H1 (cell line): ENCODE measurements at regions not wholly inside any gene's neighbourhood (a gene's known extent, or its start where the extent isn't known, plus 50 kb on each side); places are given as distances from the start of the nearest gene placed in this dataset.

Experiments used
- CTCF ChIA-PET: fragments of 300-600 bp; sonication (Branson Sonifier 250); formaldehyde crosslinking; loops from one replicate; lab custom pipeline; 2021; ENCODE audit not compliant: partially characterized antibody; lab: Charles Lee
- POLR2A ChIA-PET: fragments of 300-600 bp; sonication (Branson Sonifier 250); formaldehyde crosslinking; loops from one replicate; lab custom pipeline; 2021; ENCODE audit warnings: inconsistent platforms; ENCODE audit not compliant: partially characterized antibody; lab: Charles Lee
- DNase-seq, 2 experiments: peaks; one replicate each; pipeline versions ENCODE4 v3.0.0 to v3.0.0-alpha.2; 2010 to 2022; ENCODE audit warnings: low spot score in 2 of 2, low read depth in 1 of 2, mixed read lengths in 1 of 2
- FAIRE-seq: peaks from 2 replicates; lab custom pipeline; 2011; peaks lifted over from hg19 to GRCh38; lab: Jason Lieb, UNC
- H2AFZ ChIP-seq: 2 replicates; pipeline ENCODE4 v1.8.1; 2012; ENCODE audit warnings: low read length, inconsistent platforms
- H2AK5ac ChIP-seq: 2 replicates; pipeline ENCODE4 v1.6.1; 2013; ENCODE audit warnings: low read depth, low read length
- H2BK120ac ChIP-seq: replicated peaks from 2 replicates; pipeline ENCODE3; 2013; ENCODE audit warnings: low read depth, low read length, inconsistent platforms
- H2BK12ac ChIP-seq: 2 replicates; pipeline ENCODE4 v1.6.1; 2013; ENCODE audit warnings: low read depth, low read length
- H2BK15ac ChIP-seq: 2 replicates; pipeline ENCODE4 v1.6.1; 2013; ENCODE audit warnings: low read length
- H2BK20ac ChIP-seq: 2 replicates; pipeline ENCODE4 v1.6.1; 2013; ENCODE audit warnings: low read length
- H2BK5ac ChIP-seq: 2 replicates; pipeline ENCODE4 v1.6.1; 2013; ENCODE audit warnings: low read depth, low read length
- H3K14ac ChIP-seq: 2 replicates; pipeline ENCODE4 v1.6.1; 2013; ENCODE audit warnings: inconsistent platforms; ENCODE audit not compliant: insufficient read length
- H3K18ac ChIP-seq: 2 replicates; pipeline ENCODE4 v1.6.1; 2013; ENCODE audit warnings: low read length; ENCODE audit errors: extremely low read depth
- H3K23ac ChIP-seq: 2 replicates; pipeline ENCODE4 v1.6.1; 2013; ENCODE audit warnings: inconsistent platforms; ENCODE audit not compliant: insufficient read length
- H3K23me2 ChIP-seq: 2 replicates; pipeline ENCODE4 v1.6.1; 2013; ENCODE audit warnings: low read depth, low read length
- H3K27ac ChIP-seq: 2 replicates; pipeline ENCODE4 v1.6.1; 2011; ENCODE audit warnings: low read depth, low read length, inconsistent platforms
- H3K27me3 ChIP-seq, 4 experiments: replicated peaks in 1 of 4; 1 replicate in 1 of 4; 2 replicates in 3 of 4; pipeline versions ENCODE4 v1.6.1 to v1.8.1; 2011 to 2013; ENCODE audit warnings: low read length in 3 of 4, mild to moderate bottlenecking in 3 of 4, inconsistent platforms in 2 of 4, mixed read lengths in 2 of 4, moderate library complexity in 1 of 4; ENCODE audit not compliant: control insufficient read depth in 3 of 4, insufficient read depth in 3 of 4; ENCODE audit errors: extremely low read depth in 1 of 4
- H3K36me3 ChIP-seq, 4 experiments: 2 replicates each; pipeline versions ENCODE4 v1.6.1 to v1.8.1; 2011 to 2013; ENCODE audit warnings: mild to moderate bottlenecking in 4 of 4, low read length in 3 of 4, moderate library complexity in 2 of 4, control low read depth in 1 of 4, inconsistent platforms in 1 of 4; ENCODE audit not compliant: insufficient read depth in 4 of 4, control insufficient read depth in 2 of 4
- H3K4ac ChIP-seq: replicated peaks from 2 replicates; pipeline ENCODE3; 2013; ENCODE audit warnings: low read length, low read depth, mixed read lengths, inconsistent platforms; ENCODE audit not compliant: insufficient read length
- H3K4me1 ChIP-seq, 4 experiments: replicated peaks in 1 of 4; 1 replicate in 1 of 4; 2 replicates in 3 of 4; pipeline versions ENCODE4 v1.6.1 to v1.8.1; 2011 to 2013; ENCODE audit warnings: low read length in 3 of 4, inconsistent platforms in 2 of 4, mixed read lengths in 1 of 4; ENCODE audit not compliant: insufficient read depth in 4 of 4, control insufficient read depth in 3 of 4
- H3K4me2 ChIP-seq, 2 experiments: 2 replicates each; pipeline versions ENCODE4 v1.6.1 to v1.8.1; 2011 to 2013; ENCODE audit warnings: low read depth in 2 of 2, low read length in 2 of 2, control low read depth in 1 of 2, inconsistent platforms in 1 of 2, mild to moderate bottlenecking in 1 of 2; ENCODE audit not compliant: insufficient read depth in 1 of 2
- H3K4me3 ChIP-seq, 4 experiments: fragments of 200-600, 300-600 bp in 1 of 4; sonication (generic), shearing (Covaris generic), sonication (Bioruptor Twin) in 1 of 4; 2 replicates each; pipeline versions ENCODE4 v1.5.1 to v1.8.1; 2011 to 2016; ENCODE audit warnings: low read length in 4 of 4, low read depth in 3 of 4, control low read depth in 2 of 4, inconsistent platforms in 2 of 4, mild to moderate bottlenecking in 2 of 4, mixed read lengths in 1 of 4, moderate library complexity in 1 of 4; ENCODE audit not compliant: insufficient read depth in 2 of 4; ENCODE audit errors: extremely low read depth in 1 of 4
- H3K56ac ChIP-seq: replicated peaks from 2 replicates; pipeline ENCODE3; 2013; ENCODE audit warnings: low read depth, mild to moderate bottlenecking, mixed read lengths, low read length, inconsistent platforms; ENCODE audit not compliant: insufficient read length
- H3K79me1 ChIP-seq: 2 replicates; pipeline ENCODE4 v1.6.1; 2013; ENCODE audit warnings: low read depth, low read length, control low read depth
- H3K79me2 ChIP-seq, 2 experiments: 2 replicates each; pipeline versions ENCODE4 v1.6.1 to v1.8.1; 2012 to 2013; ENCODE audit warnings: low read length in 2 of 2, mild to moderate bottlenecking in 2 of 2, inconsistent platforms in 1 of 2; ENCODE audit not compliant: insufficient read depth in 2 of 2, control insufficient read depth in 1 of 2
- H3K9ac ChIP-seq, 4 experiments: replicated peaks in 1 of 4; 1 replicate in 1 of 4; 2 replicates in 3 of 4; pipeline versions ENCODE4 v1.6.1 to v1.8.1; 2011 to 2013; ENCODE audit warnings: low read depth in 3 of 4, low read length in 3 of 4, control low read depth in 2 of 4, mild to moderate bottlenecking in 2 of 4, moderate library complexity in 2 of 4, inconsistent platforms in 1 of 4; ENCODE audit errors: extremely low read depth in 1 of 4
- H3K9me3 ChIP-seq, 2 experiments: 2 replicates each; pipeline versions ENCODE4 v1.6.1 to v1.8.1; 2012 to 2013; ENCODE audit warnings: mild to moderate bottlenecking in 2 of 2, moderate library complexity in 2 of 2, control low read depth in 1 of 2, inconsistent platforms in 1 of 2, low read depth in 1 of 2, low read length in 1 of 2, mixed read lengths in 1 of 2; ENCODE audit not compliant: insufficient read depth in 2 of 2
- H4K20me1 ChIP-seq, 2 experiments: replicated peaks in 1 of 2; 2 replicates each; pipeline versions ENCODE3 to v1.8.1; 2011 to 2013; ENCODE audit warnings: inconsistent platforms in 2 of 2, low read length in 2 of 2, mild to moderate bottlenecking in 1 of 2; ENCODE audit not compliant: insufficient read depth in 2 of 2, control insufficient read depth in 1 of 2
- H4K5ac ChIP-seq: 2 replicates; pipeline ENCODE4 v1.6.1; 2013; ENCODE audit warnings: low read length, low read depth, mixed read lengths, inconsistent platforms; ENCODE audit not compliant: insufficient read length
- H4K8ac ChIP-seq: 2 replicates; pipeline ENCODE4 v1.8.0; 2013; ENCODE audit warnings: mild to moderate bottlenecking, moderate library complexity, low read length, inconsistent platforms; ENCODE audit not compliant: insufficient read depth; ENCODE audit errors: extremely low read depth
- H4K91ac ChIP-seq: replicated peaks from 2 replicates; pipeline ENCODE3; 2013; ENCODE audit warnings: low read length, mixed read lengths, inconsistent platforms; ENCODE audit not compliant: insufficient read length
- RXRA ChIP-seq: IDR thresholded peaks from 2 replicates; pipeline ENCODE4 v1.6.1; 2011; ENCODE audit warnings: low read depth, mild to moderate bottlenecking, low read length, moderate library complexity; ENCODE audit not compliant: insufficient read depth
- WGBS, 2 experiments: shearing (Covaris generic) in 1 of 2; methylation state at CpG; one replicate each; pipeline versions ENCODE4 v1.1.6 to v1.1.7; 2013 to 2015; ENCODE audit warnings: low lambda C conversion rate in 2 of 2, mixed read lengths in 2 of 2, inconsistent platforms in 1 of 2, low coverage in 1 of 2, missing lambda C conversion rate in 1 of 2; ENCODE audit not compliant: insufficient replicate concordance in 2 of 2, insufficient coverage in 1 of 2, insufficient read length in 1 of 2; ENCODE audit errors: extremely low coverage in 1 of 2, missing lambda C conversion rate in 1 of 2; 5-methylcytosine and 5-hydroxymethylcytosine counted together

- Histone ChIP-seq H2BK20ac (no peak overlapping the region), H3K9ac (no peak overlapping the region), H3K18ac (no peak overlapping the region), H3K23ac (no peak overlapping the region), H3K27ac (no peak overlapping the region), H2BK5ac (no peak overlapping the region), H2AFZ (no peak overlapping the region), H4K5ac (no peak overlapping the region), H3K27me3 (no peaks in the 10 kb centered on the region; a peak in 1 of 7 replicates), H3K36me3 (no peaks in the 10 kb centered on the region), H3K79me2 (no peaks in the 10 kb centered on the region), H4K20me1 (no peaks in the 10 kb centered on the region), H2AK5ac (no peak overlapping the region), H3K79me1 (no peaks in the 10 kb centered on the region), H3K9me3 (no peaks in the 10 kb centered on the region), H2BK15ac (peak overlapping the region; percentile 93; the same call in 1 of the 2 replicates), H4K8ac (no peak overlapping the region), H3K14ac (no peak overlapping the region), H3K4me2 (no peak overlapping the region), H3K4ac (no peak overlapping the region), H4K91ac (no peak overlapping the region), H3K56ac (no peak overlapping the region), H2BK120ac (no peak overlapping the region), H2BK12ac (peak overlapping the region; percentile 78; the same call in 1 of the 2 replicates), H3K4me3 (no peak overlapping the region), H3K23me2 (no peaks in the 10 kb centered on the region; the same call in 1 of the 2 replicates), H3K4me1 (peaks cover 0 to 5% (median 2%) of the 10 kb centered on the region in 4 experiments; a peak in 2 of 7 replicates)
- FAIRE-seq (no peak), DNase-seq (no peak)
- ChIA-PET CTCF (interaction anchor here (0.9 to 9.1 kb wide), 17 partner anchors 9 to 424 kb away, joined by 3 to 130 read pairs (median 5); no protein-coding TSS in a partner anchor), POLR2A (no interaction called here)
- WGBS, 2 experiments: 72% methylated on average over 5 of the region's 5 CpGs; no CpG with 5 or more reads in 1 of the 2 experiments
- no peak for TF ChIP-seq RXRA
Measured at GRCh38 chr19:27972291-27973040, 1240.5 kb downstream of the UQCRFS1 start.
